ENCODE measurements at regions not wholly inside any gene's neighbourhood (a gene's known extent, or its start where the extent isn't known, plus 50 kb on each side); places are given as distances from the start of the nearest gene placed in this dataset.

- DNase-seq (ENCODE audit: low spot score), result no peak
- intact Hi-C loops (cut with DNase I), result no loop called here
Measured at GRCh38 chr6:145060714-145061113, 674.6 kb downstream of the EPM2A start.

GRCh38 chr6:145063091-145063490 lies 672.2 kb downstream of the EPM2A start:
- no peak for DNase-seq (ENCODE audit: low spot score)
- intact Hi-C loops (cut with DNase I), result no loop called here

- DNase-seq (ENCODE audit: low spot score), result no peak
- intact Hi-C loops (cut with DNase I), result no loop called here
Measured at GRCh38 chr6:145067430-145067829, 667.9 kb downstream of the EPM2A start.

GRCh38 chr6:145068577-145068976 lies 666.7 kb downstream of the EPM2A start:
- intact Hi-C loops (cut with DNase I), result no loop called here
- no peak for DNase-seq (ENCODE audit: low spot score)

GRCh38 chr6:145069966-145070365 lies 665.4 kb downstream of the EPM2A start:
- intact Hi-C loops (cut with DNase I), result no loop called here
- no peak for DNase-seq (ENCODE audit: low spot score)

- DNase-seq (ENCODE audit: low spot score), result no peak
- intact Hi-C loops (cut with DNase I), result no loop called here
Measured at GRCh38 chr6:145070791-145071190, 664.5 kb downstream of the EPM2A start.

- intact Hi-C loops (cut with DNase I), result no loop called here
- no peak for DNase-seq (ENCODE audit: low spot score)
Measured at GRCh38 chr6:145071836-145072235, 663.5 kb downstream of the EPM2A start.

- no peak for DNase-seq (ENCODE audit: low spot score)
- intact Hi-C loops (cut with DNase I), result no loop called here
Measured at GRCh38 chr6:145073811-145074210, 661.5 kb downstream of the EPM2A start.

GRCh38 chr6:145074805-145075204 lies 660.5 kb downstream of the EPM2A start:
- DNase-seq (ENCODE audit: low spot score), result no peak
- intact Hi-C loops (cut with DNase I), result no loop called here

- intact Hi-C loops (cut with DNase I), result no loop called here
- DNase-seq (ENCODE audit: low spot score), result no peak
Measured at GRCh38 chr6:145075425-145075824, 659.9 kb downstream of the EPM2A start.

- DNase-seq (ENCODE audit: low spot score), result no peak
- intact Hi-C loops (cut with DNase I), result no loop called here
Measured at GRCh38 chr6:145076115-145076841, 659.0 kb downstream of the EPM2A start.

- no peak for DNase-seq (ENCODE audit: low spot score)
- intact Hi-C loops (cut with DNase I), result no loop called here
Measured at GRCh38 chr6:145077382-145077781, 657.9 kb downstream of the EPM2A start.

- intact Hi-C loops (cut with DNase I), result no loop called here
- no peak for DNase-seq (ENCODE audit: low spot score)
Measured at GRCh38 chr6:145080651-145081050, 654.7 kb downstream of the EPM2A start.

- no peak for DNase-seq (ENCODE audit: low spot score)
- intact Hi-C loops (cut with DNase I), result no loop called here
Measured at GRCh38 chr6:145081677-145082076, 653.6 kb downstream of the EPM2A start.

GRCh38 chr6:145082359-145082758 lies 653.0 kb downstream of the EPM2A start:
- DNase-seq (ENCODE audit: low spot score), result no peak
- intact Hi-C loops (cut with DNase I), result no loop called here

GRCh38 chr6:145086197-145086596 lies 649.1 kb downstream of the EPM2A start:
- intact Hi-C loops (cut with DNase I), result no loop called here
- no peak for DNase-seq (ENCODE audit: low spot score)

- intact Hi-C loops (cut with DNase I), result no loop called here
- DNase-seq (ENCODE audit: low spot score), result no peak
Measured at GRCh38 chr6:145087034-145087433, 648.3 kb downstream of the EPM2A start.

GRCh38 chr6:145090801-145091585 lies 644.3 kb downstream of the EPM2A start:
- intact Hi-C loops (cut with DNase I), result no loop called here
- no peak for DNase-seq (ENCODE audit: low spot score)

GRCh38 chr6:145091586-145092142 lies 643.7 kb downstream of the EPM2A start:
- intact Hi-C loops (cut with DNase I), result no loop called here
- no peak for DNase-seq (ENCODE audit: low spot score)

GRCh38 chr6:145092554-145092953 lies 642.8 kb downstream of the EPM2A start:
- intact Hi-C loops (cut with DNase I), result no loop called here
- no peak for DNase-seq (ENCODE audit: low spot score)

GRCh38 chr6:145093226-145093625 lies 642.1 kb downstream of the EPM2A start:
- no peak for DNase-seq (ENCODE audit: low spot score)
- intact Hi-C loops (cut with DNase I), result no loop called here
